ENCODE measurements at regions not wholly inside any gene's neighbourhood (a gene's known extent, or its start where the extent isn't known, plus 50 kb on each side); places are given as distances from the start of the nearest gene placed in this dataset.

GRCh38 chr2:235300368-235301201, 193.3 kb upstream of the AGAP1 start:
- TF ChIP-seq, protein P1, sequence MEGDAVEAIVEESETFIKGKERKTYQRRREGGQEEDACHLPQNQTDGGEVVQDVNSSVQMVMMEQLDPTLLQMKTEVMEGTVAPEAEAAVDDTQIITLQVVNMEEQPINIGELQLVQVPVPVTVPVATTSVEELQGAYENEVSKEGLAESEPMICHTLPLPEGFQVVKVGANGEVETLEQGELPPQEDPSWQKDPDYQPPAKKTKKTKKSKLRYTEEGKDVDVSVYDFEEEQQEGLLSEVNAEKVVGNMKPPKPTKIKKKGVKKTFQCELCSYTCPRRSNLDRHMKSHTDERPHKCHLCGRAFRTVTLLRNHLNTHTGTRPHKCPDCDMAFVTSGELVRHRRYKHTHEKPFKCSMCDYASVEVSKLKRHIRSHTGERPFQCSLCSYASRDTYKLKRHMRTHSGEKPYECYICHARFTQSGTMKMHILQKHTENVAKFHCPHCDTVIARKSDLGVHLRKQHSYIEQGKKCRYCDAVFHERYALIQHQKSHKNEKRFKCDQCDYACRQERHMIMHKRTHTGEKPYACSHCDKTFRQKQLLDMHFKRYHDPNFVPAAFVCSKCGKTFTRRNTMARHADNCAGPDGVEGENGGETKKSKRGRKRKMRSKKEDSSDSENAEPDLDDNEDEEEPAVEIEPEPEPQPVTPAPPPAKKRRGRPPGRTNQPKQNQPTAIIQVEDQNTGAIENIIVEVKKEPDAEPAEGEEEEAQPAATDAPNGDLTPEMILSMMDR (IDR thresholded peaks at IDR 0.05; ENCODE audit: low read length) = no peak
- no peak for TF ChIP-seq EZH2 (IDR thresholded peaks at IDR 0.05; ENCODE audit: borderline replicate concordance, low read length)
- Histone ChIP-seq H3K4me3 (ENCODE audit: low read depth, low read length, poor library complexity, severe bottlenecking) (no peak overlapping the region), H3K4me2 (ENCODE audit: low read length) (no peak overlapping the region), H3K9ac (ENCODE audit: low read length) (no peak overlapping the region), H3K79me2 (ENCODE audit: insufficient read depth, low read length) (no peaks in the 10 kb centered on the region), H3K9me2 (ENCODE audit: low read depth, low read length) (no peaks in the 10 kb centered on the region), H3K36me3 (ENCODE audit: insufficient read depth, low read length) (no peaks in the 10 kb centered on the region), H2AFZ (ENCODE audit: low read length) (no peak overlapping the region), H3K27ac (ENCODE audit: low read depth, low read length, poor library complexity, severe bottlenecking) (no peak overlapping the region), H3K4me1 (ENCODE audit: insufficient read depth, low read length, severe bottlenecking) (no peaks in the 10 kb centered on the region), H4K20me1 (ENCODE audit: insufficient read depth, low read length) (no peaks in the 10 kb centered on the region), H3F3A (ENCODE audit: insufficient read depth, low read length) (no peaks in the 10 kb centered on the region), H3K27me3 (ENCODE audit: insufficient read depth, low read length) (no peaks in the 10 kb centered on the region), H3K9me3 (ENCODE audit: low read length) (no peaks in the 10 kb centered on the region)

- Histone ChIP-seq H3K4me1 (ENCODE audit: insufficient read depth, low read length, severe bottlenecking) (no peaks in the 10 kb centered on the region), H3K4me2 (ENCODE audit: low read length) (no peak overlapping the region), H4K20me1 (ENCODE audit: insufficient read depth, low read length) (no peaks in the 10 kb centered on the region), H3K27ac (ENCODE audit: low read depth, low read length, poor library complexity, severe bottlenecking) (no peak overlapping the region), H3K9ac (ENCODE audit: low read length) (no peak overlapping the region), H2AFZ (ENCODE audit: low read length) (no peak overlapping the region), H3K9me3 (ENCODE audit: low read length) (no peaks in the 10 kb centered on the region), H3K9me2 (ENCODE audit: low read depth, low read length) (no peaks in the 10 kb centered on the region), H3K4me3 (ENCODE audit: low read depth, low read length, poor library complexity, severe bottlenecking) (no peak overlapping the region), H3K36me3 (ENCODE audit: insufficient read depth, low read length) (no peaks in the 10 kb centered on the region), H3K79me2 (ENCODE audit: insufficient read depth, low read length) (no peaks in the 10 kb centered on the region), H3K27me3 (ENCODE audit: insufficient read depth, low read length) (0 out of 2 replicates have a peak, but pooled peaks cover 4% of the 10 kb centered on the region), H3F3A (ENCODE audit: insufficient read depth, low read length) (no peaks in the 10 kb centered on the region)
- TF ChIP-seq EZH2 (IDR thresholded peaks at IDR 0.05; ENCODE audit: borderline replicate concordance, low read length) = no peak
- TF ChIP-seq, protein P1 (IDR thresholded peaks at IDR 0.05; ENCODE audit: low read length) = no peak
Measured at GRCh38 chr2:235301202-235302076, 192.4 kb upstream of the AGAP1 start.

- H3K4me1 ChIP-seq (ENCODE audit: insufficient read depth, low read length, severe bottlenecking) = no peaks in the 10 kb centered on the region
- TF ChIP-seq EZH2 (IDR thresholded peaks at IDR 0.05; ENCODE audit: borderline replicate concordance, low read length) = no peak
- TF ChIP-seq, protein P1 (IDR thresholded peaks at IDR 0.05; ENCODE audit: low read length) = no peak
- no peak overlapping the region for H3K4me2 ChIP-seq (ENCODE audit: low read length)
- 0 out of 2 replicates have a peak, but pooled peaks cover 4% of the 10 kb centered on the region for H3K27me3 ChIP-seq (ENCODE audit: insufficient read depth, low read length)
- H3K79me2 ChIP-seq (ENCODE audit: insufficient read depth, low read length) = no peaks in the 10 kb centered on the region
- no peak overlapping the region for H3K4me3 ChIP-seq (ENCODE audit: low read depth, low read length, poor library complexity, severe bottlenecking)
- H3K9me2 ChIP-seq (ENCODE audit: low read depth, low read length) = no peaks in the 10 kb centered on the region
- no peak overlapping the region for H2AFZ ChIP-seq (ENCODE audit: low read length)
- no peaks in the 10 kb centered on the region for H3K36me3 ChIP-seq (ENCODE audit: insufficient read depth, low read length)
- no peak overlapping the region for H3K27ac ChIP-seq (ENCODE audit: low read depth, low read length, poor library complexity, severe bottlenecking)
- H3F3A ChIP-seq (ENCODE audit: insufficient read depth, low read length) = no peaks in the 10 kb centered on the region
- H4K20me1 ChIP-seq (ENCODE audit: insufficient read depth, low read length) = no peaks in the 10 kb centered on the region
- no peak overlapping the region for H3K9ac ChIP-seq (ENCODE audit: low read length)
- no peaks in the 10 kb centered on the region for H3K9me3 ChIP-seq (ENCODE audit: low read length)
Measured at GRCh38 chr2:235302263-235302662, 191.6 kb upstream of the AGAP1 start.
